HG03280 (cell line): ENCODE measurements at regions not wholly inside any gene's neighbourhood (a gene's known extent, or its start where the extent isn't known, plus 50 kb on each side); places are given as distances from the start of the nearest gene placed in this dataset.

Source experiments
- ATAC-seq: cut with Tn5 transposase; IDR thresholded peaks from one replicate; pipeline ENCODE4 v1.9.1; 2021; ENCODE audit warnings: mild to moderate bottlenecking, moderate library complexity; ENCODE audit not compliant: unreplicated experiment

GRCh38 chr6:143595251-143596036 lies 82.3 kb upstream of the PHACTR2 start:
- ATAC-seq = no peak

GRCh38 chr6:143594647-143595046 lies 83.1 kb upstream of the PHACTR2 start:
- ATAC-seq = no peak

- ATAC-seq = no peak
Observed at GRCh38 chr6:143592335-143592734, 80.8 kb upstream of the FUCA2 start.

- no peak for ATAC-seq
Observed at GRCh38 chr6:143591441-143591840, 79.9 kb upstream of the FUCA2 start.

DNA sequence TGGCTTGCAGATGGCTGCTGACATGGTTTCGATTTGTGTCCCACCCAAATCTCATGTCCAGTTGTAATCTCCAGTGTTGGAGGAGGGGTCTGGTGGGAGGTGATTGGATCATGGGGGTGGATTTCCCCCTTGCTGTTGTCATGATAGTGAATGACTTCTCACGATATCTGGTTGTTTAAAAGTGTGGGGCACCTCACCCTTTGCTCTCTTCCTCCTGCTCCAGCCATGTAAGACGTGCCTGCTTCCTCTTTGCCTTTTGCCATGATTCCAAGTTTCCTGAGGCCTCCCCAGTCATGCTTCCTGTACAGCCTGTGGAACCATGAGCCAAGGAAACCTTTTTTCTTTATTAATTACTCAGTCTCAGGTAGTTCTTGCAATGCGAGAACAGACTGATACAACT lies 77.6 kb upstream of the FUCA2 start:
- ATAC-seq = no peak

GRCh38 chr6:143586557-143586956 lies 75.0 kb upstream of the FUCA2 start:
- ATAC-seq = no peak

- ATAC-seq = no peak
Observed at GRCh38 chr6:143585716-143586115, 74.2 kb upstream of the FUCA2 start.

- no peak for ATAC-seq
Observed at GRCh38 chr6:143585241-143585640, 73.7 kb upstream of the FUCA2 start.

DNA sequence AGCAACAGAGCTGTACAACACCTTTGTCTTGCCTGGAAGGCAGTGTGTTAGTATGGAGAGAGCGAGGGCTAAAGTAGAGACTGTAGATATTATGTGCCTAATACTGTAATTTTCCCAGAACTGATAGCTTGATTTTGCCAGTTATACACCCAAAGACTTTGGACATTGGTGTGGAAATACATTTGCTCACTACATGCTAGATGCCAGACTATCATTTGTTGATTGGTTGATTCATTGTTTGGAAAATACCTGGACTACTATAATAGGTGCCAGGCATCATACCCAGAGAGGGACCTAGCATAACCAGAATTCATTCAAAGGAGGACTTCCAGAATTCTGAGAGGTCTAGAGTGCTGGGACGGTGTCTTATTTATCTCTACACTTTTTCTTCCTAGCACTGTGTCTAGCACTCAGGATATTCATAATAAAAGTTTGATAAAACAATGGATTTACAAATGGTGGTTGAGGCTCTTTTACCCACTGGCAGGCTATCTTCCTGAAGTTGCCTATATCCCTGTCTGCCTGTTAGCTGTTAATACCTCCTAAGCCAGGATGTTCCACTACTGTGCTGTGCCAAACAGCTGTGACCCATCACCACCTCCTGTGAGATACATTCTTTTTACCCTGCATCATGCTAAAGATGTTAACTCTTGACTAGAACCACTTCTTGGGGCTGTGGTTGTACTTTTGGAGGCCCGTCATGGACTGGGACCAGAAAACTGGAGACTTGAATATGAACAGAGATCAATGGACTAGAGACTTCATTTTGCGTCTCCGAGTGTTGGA lies 72.2 kb upstream of the FUCA2 start:
- no peak for ATAC-seq

DNA sequence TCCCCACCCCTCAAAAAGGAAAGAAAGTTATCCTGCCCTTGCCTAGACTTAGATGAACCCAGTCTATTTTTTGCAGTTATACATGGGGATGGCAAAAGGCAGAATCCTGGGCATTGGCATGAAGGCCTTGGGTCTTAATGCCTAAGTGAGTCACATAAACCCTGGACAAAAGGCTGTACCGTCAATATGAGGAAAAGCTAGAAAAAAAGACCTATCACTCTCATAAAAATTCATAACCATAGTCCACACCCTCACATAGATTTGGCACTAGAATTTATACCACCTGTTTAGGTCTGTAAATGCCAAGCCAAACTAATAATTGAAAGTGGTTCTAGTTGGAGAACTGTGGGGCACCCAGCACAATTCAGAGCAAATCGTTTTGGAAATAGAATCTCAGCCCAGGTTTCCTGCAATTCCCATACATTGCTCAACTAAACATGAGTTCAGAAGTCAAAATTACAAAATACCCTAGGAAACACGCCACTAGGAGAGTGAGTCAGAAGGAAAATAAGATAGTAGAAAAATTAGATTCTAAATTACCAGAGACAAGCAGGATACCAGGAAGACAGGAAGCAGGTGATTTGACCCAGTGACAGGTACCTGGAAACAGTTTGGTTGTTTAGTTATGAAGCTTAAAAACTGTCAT lies 70.4 kb upstream of the FUCA2 start:
- no peak for ATAC-seq

DNA sequence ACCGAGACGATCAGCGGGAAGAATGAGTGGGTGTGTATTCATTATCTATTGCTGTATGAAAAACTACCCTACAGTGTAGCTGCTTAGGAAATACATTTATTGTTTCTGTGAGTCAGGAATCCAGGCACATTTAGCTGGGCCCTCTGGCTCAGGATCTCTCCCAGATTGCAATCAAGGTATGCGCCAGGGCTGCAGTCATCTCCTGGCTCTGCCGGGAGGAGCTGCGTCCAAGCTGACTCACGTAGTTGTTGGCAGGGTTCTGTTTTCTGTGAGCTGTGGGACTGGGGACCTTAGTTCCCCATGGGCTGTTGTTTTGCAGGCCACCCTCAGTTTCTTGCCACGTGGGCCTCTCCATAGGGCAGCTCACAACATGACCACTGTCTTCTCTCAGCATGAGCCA lies 68.2 kb upstream of the FUCA2 start:
- ATAC-seq = no peak

DNA sequence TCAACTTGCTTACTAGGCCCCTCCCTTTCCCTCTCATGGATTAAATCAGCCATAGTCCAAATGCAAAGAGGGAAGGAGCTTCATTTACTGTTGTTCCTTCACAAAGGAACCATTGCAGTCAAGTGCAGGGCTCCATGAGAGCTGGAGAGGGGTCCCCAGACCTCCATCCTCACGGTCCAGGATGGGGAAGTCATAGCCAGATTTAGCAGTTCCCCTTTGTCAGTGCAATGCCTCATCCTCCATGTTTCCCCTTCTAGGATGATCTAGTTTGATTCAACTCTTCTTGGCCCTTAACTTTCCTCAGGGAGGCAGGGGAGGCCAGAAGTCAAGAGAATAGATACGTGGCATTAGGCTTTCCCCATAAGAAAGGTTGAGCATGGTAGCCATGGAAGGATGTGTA lies 66.5 kb upstream of the FUCA2 start:
- no peak for ATAC-seq

DNA sequence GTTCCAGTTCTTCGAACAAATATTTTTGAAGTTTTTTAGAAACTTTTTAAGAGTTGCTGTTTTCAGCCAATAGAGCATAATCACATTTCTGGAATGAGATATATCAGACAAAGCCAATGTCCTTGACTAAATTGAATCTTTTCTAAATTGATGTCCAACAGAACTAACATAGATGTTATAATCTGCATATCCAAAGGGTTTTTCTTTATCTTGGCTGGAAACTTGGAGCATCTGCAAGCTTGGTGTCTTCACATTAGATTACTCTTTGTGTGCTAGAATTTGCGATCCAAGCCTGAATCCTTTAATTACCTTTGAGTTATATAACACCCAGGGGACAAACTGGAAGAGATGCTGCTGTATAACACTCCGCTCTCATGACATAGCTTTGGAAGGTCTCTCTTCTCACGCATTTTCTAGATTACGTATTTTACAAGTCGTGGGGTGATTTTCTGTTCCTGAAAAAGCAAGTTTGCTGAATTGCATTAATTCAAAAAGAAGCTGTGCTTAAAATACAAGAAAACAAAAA lies 64.4 kb upstream of the FUCA2 start:
- no peak for ATAC-seq

DNA sequence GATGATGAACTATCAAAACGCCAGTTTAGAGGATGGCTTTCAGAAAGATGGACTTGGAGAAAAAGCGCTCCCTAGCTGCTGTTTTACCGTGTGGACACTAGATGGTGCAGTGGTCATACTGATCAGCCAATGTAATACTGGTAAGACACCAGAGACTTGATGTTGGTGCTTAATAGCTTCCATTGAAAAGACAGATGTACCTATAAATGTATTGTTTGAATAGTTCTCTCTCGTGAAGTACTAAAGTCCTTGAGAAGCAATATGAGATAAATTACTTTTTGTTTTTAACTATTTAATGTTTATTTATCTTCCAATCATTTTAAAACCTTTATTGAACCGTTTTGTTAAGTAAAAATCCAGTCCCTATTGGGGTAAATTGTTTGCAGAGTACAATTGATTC lies 63.9 kb upstream of the FUCA2 start:
- peak; percentile 86 for ATAC-seq

DNA sequence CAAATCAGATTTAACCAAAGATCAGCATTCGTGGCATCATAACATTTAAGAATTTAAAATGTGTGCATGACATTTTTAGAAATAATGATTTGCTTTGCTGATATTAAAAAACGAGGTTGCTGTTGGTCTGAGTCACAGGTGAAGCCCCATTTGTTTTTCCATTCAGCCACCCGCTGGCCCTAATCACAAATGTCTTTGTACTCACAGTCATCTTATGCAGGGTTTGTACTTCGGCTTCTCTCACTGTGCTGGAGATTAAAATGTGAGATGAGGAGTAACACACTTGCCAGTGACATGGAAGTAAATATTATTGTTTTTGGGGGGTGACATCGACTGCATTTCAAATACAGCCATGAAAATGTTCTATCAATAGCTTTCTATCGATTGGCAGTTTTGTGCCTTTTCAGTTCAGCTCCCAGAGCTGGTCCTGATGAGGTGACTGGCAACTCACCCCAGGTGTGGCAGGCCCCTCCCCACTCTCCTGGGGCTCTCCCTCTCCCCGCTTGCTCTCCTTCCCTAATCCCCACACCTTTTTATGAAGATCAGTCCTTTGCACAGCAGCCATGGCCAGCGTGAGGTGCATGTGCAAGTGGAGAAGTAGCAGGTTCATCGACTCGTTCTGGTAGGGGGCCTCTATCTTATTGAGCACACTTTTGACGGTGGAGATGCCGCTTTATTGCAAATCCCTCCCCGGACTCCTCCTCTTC lies 58.8 kb upstream of the FUCA2 start:
- ATAC-seq = no peak

- no peak for ATAC-seq
Observed at GRCh38 chr6:143569040-143569439, 57.5 kb upstream of the FUCA2 start.

DNA sequence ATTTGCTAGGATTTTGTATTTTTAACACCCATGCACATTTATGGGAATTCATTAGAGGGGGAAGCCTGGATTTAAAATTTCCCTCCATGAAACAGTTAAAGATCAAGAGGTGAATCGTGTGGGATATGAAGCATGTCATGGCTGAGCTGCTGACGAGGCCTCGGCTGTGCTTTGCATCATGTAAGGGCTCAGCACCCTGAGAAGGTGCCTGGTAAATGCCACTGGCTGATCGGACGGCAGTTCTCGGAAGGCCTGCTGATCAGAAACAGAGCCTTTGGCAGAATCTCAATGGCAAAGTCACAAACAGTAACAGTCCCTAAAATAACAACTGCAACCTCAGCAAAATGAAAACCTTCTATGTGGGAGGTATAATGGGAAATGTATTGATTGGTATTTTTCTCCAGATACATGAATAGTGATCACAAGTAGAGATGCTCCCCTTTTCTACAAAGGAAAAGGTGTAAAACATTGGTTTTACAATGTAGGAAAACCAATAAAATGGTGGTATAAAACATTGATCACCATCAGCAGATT lies 53.0 kb upstream of the FUCA2 start:
- no peak for ATAC-seq

DNA sequence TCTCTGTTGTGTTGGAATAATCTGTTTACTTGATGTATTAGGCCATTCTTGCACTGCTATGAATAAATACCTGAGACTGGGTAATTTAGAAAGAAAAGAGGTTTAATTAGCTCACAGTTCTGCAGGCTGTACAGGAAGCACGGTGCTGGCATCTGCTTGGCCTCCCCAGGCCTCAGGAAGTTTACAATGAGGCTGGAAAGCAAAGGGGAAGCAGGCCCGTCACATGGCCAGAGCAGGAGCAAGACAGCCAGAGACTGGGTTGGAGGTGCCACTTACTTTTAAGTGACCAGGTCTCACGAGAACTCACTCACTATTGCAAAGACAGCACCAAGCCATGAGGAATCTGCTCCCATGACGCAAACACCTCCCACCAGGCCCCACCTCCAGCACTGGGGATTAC lies 50.6 kb upstream of the FUCA2 start:
- ATAC-seq = no peak
